HG02642 (cell line): ENCODE measurements at regions not wholly inside any gene's neighbourhood (a gene's known extent, or its start where the extent isn't known, plus 50 kb on each side); places are given as distances from the start of the nearest gene placed in this dataset.
"Not testable (repeated sequence)": the region's sequence is repeated elsewhere in the genome, so short reads cannot be mapped to it uniquely, and the experiment has no call there.

Experiments
- ATAC-seq: cut with Tn5 transposase; IDR thresholded peaks from one replicate; pipeline ENCODE4 v1.9.1; 2021; ENCODE audit warnings: mild to moderate bottlenecking; ENCODE audit not compliant: unreplicated experiment, poor library complexity

DNA sequence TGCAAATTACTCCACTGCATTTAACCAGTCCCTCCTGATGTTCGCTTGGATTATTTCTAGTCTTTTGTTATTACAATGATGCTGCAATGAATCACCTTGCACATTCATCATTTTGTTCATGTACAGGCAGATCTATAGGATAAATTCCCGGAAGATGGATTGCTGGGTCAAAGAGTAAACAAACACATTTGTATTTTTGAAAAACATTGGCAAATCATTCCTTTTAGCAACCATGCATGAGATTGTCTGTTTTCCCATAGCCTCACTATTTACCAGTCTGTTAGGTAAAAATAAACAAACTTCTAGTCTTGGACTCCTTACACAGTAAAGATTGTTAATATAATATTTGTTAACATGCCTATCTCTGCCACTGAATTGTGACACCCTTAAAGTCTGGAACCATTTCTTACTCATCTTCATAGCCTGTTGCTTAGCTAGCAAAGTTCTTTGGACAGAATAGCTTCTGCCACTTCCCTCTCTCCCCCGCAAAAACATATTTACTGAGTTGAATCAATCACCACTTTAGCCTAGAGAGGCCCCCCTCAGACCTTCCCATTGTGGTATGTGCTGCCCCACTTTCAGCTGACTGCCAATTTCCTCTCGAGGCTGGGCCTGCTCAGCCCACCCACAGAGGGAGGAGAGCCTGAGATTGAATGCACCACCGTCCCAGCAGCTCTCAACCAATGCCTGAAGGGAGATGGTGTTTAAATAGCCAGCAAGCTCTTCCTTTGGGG, 108.4 kb upstream of the ATXN3L start:
- ATAC-seq: no peak

DNA sequence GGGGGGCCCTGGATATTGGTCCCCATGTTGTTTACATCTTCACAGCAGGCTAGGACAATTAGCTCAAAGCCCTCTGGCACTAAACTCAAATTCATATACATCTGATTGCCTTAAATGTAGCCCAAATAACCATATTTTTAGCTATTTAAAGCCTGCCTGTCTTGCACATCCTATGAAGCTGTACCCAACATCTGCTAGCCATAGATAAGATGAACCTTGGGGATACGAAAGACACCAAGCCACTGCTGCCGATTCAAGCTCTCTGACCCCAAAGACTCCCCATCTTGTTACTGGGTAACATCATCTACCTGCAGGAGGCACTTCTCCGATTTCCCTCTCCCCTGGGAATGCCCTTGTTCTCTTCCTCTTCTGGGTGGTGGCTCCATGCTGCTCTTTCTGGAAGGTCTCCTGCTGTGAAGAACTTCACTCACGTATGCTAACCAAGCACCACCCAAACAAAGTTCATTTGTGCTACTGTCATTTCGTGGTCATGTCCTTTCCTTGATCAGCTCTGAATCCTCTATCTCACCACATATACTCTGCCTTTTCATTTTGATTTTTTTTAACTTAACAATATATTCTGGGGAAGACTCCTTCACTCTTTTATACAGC, 107.7 kb upstream of the ATXN3L start:
- ATAC-seq: no peak

- no peak for ATAC-seq
These were observed 100.8 kb upstream of the ATXN3L start for GRCh38 chrX:13420545-13421183.

GRCh38 chrX:13419918-13420317, 100.1 kb upstream of the ATXN3L start:
- no peak for ATAC-seq

DNA sequence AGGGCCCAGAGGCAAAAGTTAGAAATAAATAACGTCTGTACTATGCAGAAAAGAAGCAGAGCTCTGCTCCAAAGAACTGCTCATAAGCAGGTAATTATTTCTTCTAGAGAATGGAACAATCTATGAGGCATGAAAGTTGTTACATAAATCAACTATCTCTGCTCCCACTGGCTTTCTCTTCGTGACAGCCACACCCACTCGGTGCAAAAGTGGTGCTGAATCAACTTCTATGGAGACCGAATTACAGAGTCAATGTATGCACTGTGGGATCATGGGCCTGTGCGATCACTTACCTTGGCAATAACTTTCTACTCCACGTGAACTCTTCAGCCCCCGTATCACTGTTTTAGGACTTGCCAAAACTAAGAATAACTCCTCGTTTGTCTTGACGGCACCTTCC, 99.4 kb upstream of the ATXN3L start:
- no peak for ATAC-seq

DNA sequence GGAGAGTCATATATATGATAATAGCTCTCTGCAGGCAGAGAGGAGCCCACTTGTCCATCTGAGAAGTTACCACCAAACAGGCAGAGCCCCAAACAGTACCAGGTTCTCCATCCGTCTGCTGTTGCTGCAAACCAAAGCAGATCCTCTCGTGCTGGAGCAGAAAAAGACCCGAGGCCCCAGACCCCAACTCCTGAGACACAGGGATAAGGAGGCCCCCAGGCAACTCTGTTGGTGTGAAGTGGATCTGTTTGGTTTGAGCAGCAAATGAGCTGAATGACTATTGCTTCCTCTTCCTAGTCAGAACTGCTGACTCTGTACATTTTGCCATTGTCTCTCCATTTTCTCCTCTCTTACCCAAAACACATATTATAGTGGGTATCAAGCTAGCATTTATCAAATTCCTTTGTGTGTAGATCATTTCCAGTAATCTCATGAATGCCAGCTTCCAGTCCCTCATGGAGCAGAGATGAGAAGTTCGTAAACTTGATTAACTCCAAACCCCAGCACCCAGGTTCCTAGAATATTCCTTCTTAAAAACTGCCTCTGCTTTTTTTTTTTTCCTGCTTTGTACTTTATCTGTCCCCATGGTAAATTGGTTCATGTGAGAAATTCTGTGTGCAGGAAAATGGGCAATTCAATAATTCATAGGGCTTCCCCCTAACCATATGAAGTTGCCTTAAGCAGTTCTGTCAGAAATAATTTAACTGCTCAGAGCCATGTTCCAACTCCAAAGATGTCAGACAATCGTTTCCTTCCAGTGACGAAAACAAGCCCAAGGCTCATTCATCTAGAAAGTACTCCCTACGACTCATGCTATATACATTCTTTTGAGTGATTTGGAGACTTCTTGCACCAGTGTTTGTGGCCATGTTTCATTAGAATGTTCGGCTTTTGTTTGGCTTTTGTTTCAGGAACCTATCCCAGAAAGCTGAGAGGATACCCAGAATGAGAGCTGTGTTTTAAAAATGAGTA, 98.6 kb upstream of the ATXN3L start:
- no peak for ATAC-seq

- no peak for ATAC-seq
These were observed 95.7 kb upstream of the ATXN3L start for GRCh38 chrX:13415509-13415908.

DNA sequence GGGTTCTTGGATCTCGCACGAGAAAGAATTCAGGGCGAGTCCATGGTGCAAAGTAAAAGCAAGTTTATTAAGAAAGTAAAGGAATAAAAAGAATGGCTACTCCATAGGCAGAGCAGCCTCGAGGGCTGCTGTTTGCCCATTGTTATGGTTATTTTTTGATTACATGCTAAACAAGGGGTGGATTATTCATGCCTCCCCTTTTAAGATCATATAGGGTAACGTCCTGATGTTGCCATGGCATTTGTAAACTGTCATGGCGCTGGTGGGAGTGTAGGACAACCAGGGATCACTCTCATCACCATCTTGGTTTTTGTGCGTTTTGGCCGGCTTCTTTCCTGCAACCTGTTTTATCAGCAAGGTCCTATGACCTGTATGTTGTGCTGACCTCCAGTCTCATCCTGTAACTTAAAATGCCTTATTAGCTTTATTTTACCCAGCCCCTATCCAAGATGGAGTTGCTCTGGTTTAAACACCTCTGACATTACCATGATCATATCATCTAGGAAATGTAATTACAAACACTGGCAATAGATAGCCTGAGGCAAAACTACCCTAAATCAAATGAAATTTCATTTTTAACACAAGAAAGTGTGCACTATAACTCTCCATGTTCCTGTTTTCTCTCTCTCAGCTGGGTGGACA, 94.3 kb upstream of the ATXN3L start:
- no peak for ATAC-seq

DNA sequence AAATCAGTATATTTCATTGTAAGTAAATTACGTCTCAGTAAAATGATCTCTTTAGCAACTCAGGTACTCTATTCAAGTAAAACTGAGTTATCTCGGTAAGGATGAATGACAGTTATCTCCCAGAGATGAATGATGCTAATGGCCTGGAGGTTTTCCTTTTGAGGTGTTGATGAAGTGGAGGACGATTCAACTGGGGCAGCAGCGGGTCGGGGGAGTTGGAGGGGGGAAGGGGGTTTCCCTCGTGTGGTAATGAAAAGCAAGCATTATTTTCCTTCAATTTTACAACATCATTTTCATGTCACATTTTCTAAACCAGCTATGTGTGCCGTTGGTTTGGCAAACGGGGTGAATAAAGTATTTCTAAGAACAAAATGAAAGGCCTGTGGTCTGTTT, 92.4 kb upstream of the ATXN3L start:
- ATAC-seq: no peak

GRCh38 chrX:13411496-13412207, 91.8 kb upstream of the ATXN3L start:
- no peak for ATAC-seq

DNA sequence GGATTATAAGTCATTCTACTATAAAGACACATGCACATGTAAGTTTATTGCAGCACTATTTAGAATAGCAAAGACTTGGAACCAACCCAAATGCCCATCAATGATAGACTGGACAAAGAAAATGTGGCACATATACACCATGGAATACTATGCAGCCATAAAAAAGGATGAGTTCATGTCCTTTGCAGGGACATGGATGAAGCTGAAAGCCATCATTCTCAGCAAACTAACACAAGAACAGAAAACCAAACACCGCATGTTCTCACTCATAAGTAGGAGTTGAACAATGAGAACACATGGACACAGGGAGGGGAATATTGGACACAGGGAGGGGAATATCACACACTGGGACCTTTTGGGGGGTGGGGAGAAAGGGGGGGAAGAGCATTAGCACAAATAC, 88.7 kb upstream of the ATXN3L start:
- ATAC-seq: not testable (repeated sequence)

GRCh38 chrX:13404777-13405176, 84.9 kb upstream of the ATXN3L start:
- not testable (repeated sequence) for ATAC-seq

DNA sequence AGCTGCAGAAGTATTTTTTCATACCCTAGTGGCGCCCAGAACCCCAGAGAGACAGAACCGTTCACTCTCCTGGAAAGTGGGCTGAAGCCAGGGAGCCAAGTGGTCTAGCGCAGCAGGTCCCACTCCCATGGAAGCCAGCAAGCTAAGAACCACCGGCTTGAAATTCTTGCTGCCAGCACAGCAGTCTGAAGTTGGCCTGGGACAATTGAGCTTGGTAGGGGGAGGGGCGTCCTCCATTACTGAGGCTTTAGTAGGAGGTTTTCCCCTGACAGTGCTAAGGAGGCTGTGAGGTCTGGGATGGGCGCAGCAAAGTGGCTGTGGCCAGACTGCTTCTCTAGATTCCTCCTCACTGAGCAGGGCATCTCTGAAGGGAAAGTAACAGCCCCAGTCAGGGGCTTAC, 84.5 kb upstream of the ATXN3L start:
- ATAC-seq: no peak

- ATAC-seq: no peak
These were observed 81.9 kb upstream of the ATXN3L start for GRCh38 chrX:13401724-13402123.

DNA sequence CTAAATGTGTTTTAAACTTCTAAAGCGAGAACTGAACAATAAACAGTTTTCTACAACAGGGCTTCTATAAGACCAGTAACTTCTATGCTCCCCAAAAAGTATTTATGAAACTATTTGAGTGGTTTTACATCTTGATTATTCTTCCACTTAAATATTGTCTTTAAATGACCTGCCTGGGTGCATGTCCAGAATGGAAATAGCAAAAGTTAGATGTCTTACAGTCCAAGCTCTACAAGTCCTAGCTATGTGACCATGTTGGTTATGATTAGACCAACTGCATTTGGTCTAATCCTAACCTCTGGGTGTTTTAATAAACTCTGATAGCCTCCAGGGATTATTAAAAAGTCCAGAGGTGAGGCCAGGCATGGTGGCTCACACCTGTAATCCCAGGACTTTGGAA, 79.0 kb upstream of the ATXN3L start:
- no peak for ATAC-seq

DNA sequence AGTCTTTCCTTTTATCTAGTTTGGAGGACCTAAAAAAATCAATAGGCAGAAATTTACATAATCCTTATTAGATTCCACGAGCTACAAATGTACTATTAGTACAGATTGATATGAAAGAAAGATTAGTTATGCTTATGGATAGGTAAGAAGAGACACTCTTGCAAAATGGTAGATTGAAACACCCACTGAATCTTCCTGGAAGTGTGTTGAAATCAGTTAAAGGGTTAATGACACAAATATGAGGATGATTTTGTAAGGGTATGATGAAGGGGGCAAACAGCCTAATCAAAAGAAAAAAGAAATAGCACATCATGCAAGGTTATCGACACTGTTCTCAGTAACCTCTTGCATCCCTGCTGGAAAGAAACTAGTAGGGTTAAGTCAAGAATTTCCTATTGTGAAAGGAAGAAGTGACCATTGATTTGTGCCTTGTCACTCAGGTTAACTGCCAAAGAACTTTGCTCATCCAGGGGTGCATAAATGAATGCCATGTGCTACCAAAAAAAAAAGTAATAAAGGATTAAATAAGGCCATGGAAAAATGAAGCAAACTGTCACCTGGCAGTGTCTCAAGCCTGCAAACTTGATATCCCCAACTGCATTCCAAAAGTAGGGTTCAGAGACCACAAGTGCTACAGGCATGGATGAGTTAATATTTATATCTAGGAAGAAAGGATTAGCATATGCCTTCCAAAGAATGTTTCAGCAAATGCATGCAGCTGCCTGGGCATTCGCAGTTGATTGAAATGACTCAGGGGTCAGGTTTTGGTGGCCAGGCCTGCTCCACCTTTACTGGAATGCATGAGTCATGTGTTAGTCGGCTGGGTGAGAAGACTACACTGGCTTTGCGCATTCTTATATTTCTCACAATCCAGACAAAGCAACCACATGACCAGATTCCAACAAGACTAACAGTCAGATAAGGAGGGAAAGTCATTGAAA, 78.3 kb upstream of the ATXN3L start:
- ATAC-seq: no peak

DNA sequence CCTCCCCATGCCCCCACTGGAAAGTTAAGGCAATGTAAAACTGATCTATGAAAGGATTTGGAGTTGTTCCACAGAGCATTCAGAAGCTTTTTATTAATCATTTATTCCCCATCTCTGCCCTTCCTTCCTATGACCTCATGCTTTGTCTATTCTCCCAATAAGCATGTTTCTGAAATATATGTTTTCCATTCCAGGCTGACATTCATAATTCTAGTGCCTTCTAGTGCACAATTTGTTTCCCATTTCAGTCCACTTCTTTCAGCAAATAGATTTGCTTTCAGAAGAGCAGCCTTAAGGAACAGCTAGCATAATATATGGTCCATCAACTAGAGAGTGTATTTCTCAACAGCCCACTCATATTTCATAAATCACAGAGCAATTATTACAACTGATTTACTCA, 77.1 kb upstream of the ATXN3L start:
- ATAC-seq: no peak

DNA sequence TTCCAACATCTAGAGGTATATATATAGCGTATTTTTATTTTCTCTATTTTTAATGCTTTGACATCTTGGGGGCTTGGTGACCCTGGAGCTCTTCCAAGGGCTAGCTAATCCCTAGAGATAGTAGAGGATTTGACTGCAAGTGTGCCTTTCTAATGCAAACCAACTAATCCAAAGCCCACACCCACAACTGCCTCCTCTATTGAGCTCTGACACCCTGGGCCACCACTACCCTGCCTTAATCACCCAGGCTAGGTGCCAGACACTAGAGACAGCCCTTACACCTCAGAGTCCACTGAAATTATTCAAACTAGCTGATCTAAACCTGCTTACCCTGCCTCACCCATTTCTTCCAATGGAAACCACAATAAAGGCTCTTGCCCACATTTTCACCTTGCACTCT, 69.6 kb upstream of the ATXN3L start:
- ATAC-seq: no peak
